MCF 10A (cell line): ENCODE measurements at regions not wholly inside any gene's neighbourhood (a gene's known extent, or its start where the extent isn't known, plus 50 kb on each side); places are given as distances from the start of the nearest gene placed in this dataset.

Experiments
- BruUV-seq: library from RNA; stranded (reverse); fragments of 400-500 nt; replicated peaks from 2 replicates; lab custom pipeline; 2021; lab: Mats Ljungman, UMichigan
- CTCF ChIA-PET: fragments of 300-600 bp; sonication (Branson Sonifier 250); formaldehyde crosslinking; extraction: SDS; loops from one replicate; lab custom pipeline; 2021; ENCODE audit warnings: antibody characterized with exemption, inconsistent platforms; lab: Yijun Ruan, JAX
- POLR2A ChIA-PET: fragments of 300-600, 350-650 bp; sonication (Branson Sonifier 250); formaldehyde crosslinking; extraction: SDS; loops from one replicate; lab custom pipeline; 2020; ENCODE audit warnings: antibody characterized with exemption, inconsistent platforms; lab: Yijun Ruan, JAX
- DNase-seq: peaks from one replicate; pipeline ENCODE4 v3.0.0-alpha.2; 2018; ENCODE audit not compliant: unreplicated experiment
- H3K27ac Mint-ChIP-seq: one replicate; pipeline ENCODE4 v1.8.0; 2022; ENCODE audit warnings: mild to moderate bottlenecking, low read depth, mixed read lengths; ENCODE audit not compliant: unreplicated experiment
- H3K27me3 Mint-ChIP-seq: one replicate; pipeline ENCODE4 v1.8.0; 2022; ENCODE audit warnings: mixed read lengths; ENCODE audit not compliant: insufficient read depth, unreplicated experiment
- H3K36me3 Mint-ChIP-seq: one replicate; pipeline ENCODE4 v1.8.0; 2022; ENCODE audit warnings: mild to moderate bottlenecking, moderate library complexity, mixed read lengths; ENCODE audit not compliant: insufficient read depth, unreplicated experiment
- H3K4me1 Mint-ChIP-seq: one replicate; pipeline ENCODE4 v1.8.0; 2022; ENCODE audit warnings: mixed read lengths; ENCODE audit not compliant: insufficient read depth, unreplicated experiment
- H3K4me3 Mint-ChIP-seq: one replicate; pipeline ENCODE4 v1.8.0; 2022; ENCODE audit warnings: mild to moderate bottlenecking, moderate library complexity, mixed read lengths; ENCODE audit not compliant: unreplicated experiment
- H3K9me3 Mint-ChIP-seq: one replicate; pipeline ENCODE4 v1.8.0; 2022; ENCODE audit warnings: mixed read lengths; ENCODE audit not compliant: unreplicated experiment
- CTCF ChIP-seq: fragments of 200-600 bp; IDR thresholded peaks from one replicate; pipeline ENCODE4 v1.8.0; 2022; ENCODE audit warnings: antibody characterized with exemption, mild to moderate bottlenecking; ENCODE audit not compliant: unreplicated experiment
- intact Hi-C: fragments of 100-400 bp; cut with micrococcal nuclease; formaldehyde crosslinking; loops from 2 replicates; pipeline ENCODE4 v1.14.1; 2022

GRCh38 chr12:81953541-81953940 is 194.4 kb upstream of the PPFIA2 start:
- Mint-ChIP-seq H3K4me1 (peaks cover 7% of the 10 kb centered on the region), H3K27ac (no peak overlapping the region), H3K9me3 (no peaks in the 10 kb centered on the region), H3K4me3 (no peak overlapping the region), H3K27me3 (no peaks in the 10 kb centered on the region), H3K36me3 (no peaks in the 10 kb centered on the region)
- CTCF ChIA-PET, result no interaction called here
- DNase-seq, result peak; percentile 31
- no peak for TF ChIP-seq CTCF
- POLR2A ChIA-PET, result no interaction called here
- intact Hi-C loops, result no loop called here
- no TSS peak for BruUV-seq

- no peak for TF ChIP-seq CTCF
- no peak for DNase-seq
- H3K27ac Mint-ChIP-seq, result no peak overlapping the region
- H3K36me3 Mint-ChIP-seq, result no peaks in the 10 kb centered on the region
- H3K4me3 Mint-ChIP-seq, result no peak overlapping the region
- BruUV-seq, result no TSS peak
- H3K4me1 Mint-ChIP-seq, result peaks cover 7% of the 10 kb centered on the region
- intact Hi-C loops, result no loop called here
- H3K9me3 Mint-ChIP-seq, result no peaks in the 10 kb centered on the region
- ChIA-PET CTCF (no interaction called here), POLR2A (no interaction called here)
- no peaks in the 10 kb centered on the region for H3K27me3 Mint-ChIP-seq
Observed at GRCh38 chr12:81950871-81951270, 191.7 kb upstream of the PPFIA2 start.

- intact Hi-C loops, result no loop called here
- ChIA-PET POLR2A (interaction anchor here (0.7 kb wide), 1 partner anchor 136 kb away, joined by 3 read pairs; no protein-coding TSS in a partner anchor), CTCF (interaction anchor here (0.6 to 0.7 kb wide), 2 partner anchors 135 to 789 kb away, joined by 4 read pairs; no protein-coding TSS in a partner anchor)
- no peak for DNase-seq
- H3K27me3 Mint-ChIP-seq, result no peaks in the 10 kb centered on the region
- no peak for TF ChIP-seq CTCF
- H3K4me3 Mint-ChIP-seq, result no peak overlapping the region
- no peaks in the 10 kb centered on the region for H3K36me3 Mint-ChIP-seq
- no TSS peak for BruUV-seq
- peaks cover 7% of the 10 kb centered on the region for H3K4me1 Mint-ChIP-seq
- no peaks in the 10 kb centered on the region for H3K9me3 Mint-ChIP-seq
- no peak overlapping the region for H3K27ac Mint-ChIP-seq
Observed at GRCh38 chr12:81949841-81950308, 190.7 kb upstream of the PPFIA2 start.

- Mint-ChIP-seq H3K36me3 (no peaks in the 10 kb centered on the region), H3K4me3 (no peak overlapping the region), H3K27ac (no peak overlapping the region), H3K4me1 (peaks cover 7% of the 10 kb centered on the region), H3K9me3 (no peaks in the 10 kb centered on the region), H3K27me3 (no peaks in the 10 kb centered on the region)
- ChIA-PET CTCF (interaction anchor here (0.6 kb wide), 1 partner anchor 27 kb away, joined by 4 read pairs; no protein-coding TSS in a partner anchor), POLR2A (no interaction called here)
- DNase-seq, result no peak
- intact Hi-C loops, result no loop called here
- no TSS peak for BruUV-seq
- TF ChIP-seq CTCF, result no peak
Observed at GRCh38 chr12:81949416-81949815, 190.3 kb upstream of the PPFIA2 start.
